BJ (cell line): ENCODE measurements at regions not wholly inside any gene's neighbourhood (a gene's known extent, or its start where the extent isn't known, plus 50 kb on each side); places are given as distances from the start of the nearest gene placed in this dataset.

Experiments
- CTCF ChIA-PET: fragments of 350-600 bp; formaldehyde crosslinking; extraction: SDS; loops from one replicate; lab custom pipeline; 2021; ENCODE audit warnings: antibody characterized with exemption, inconsistent platforms; lab: Yijun Ruan, JAX
- POLR2A ChIA-PET: fragments of 300-600 bp; sonication (Branson Sonifier 250); formaldehyde crosslinking; extraction: SDS; loops from one replicate; lab custom pipeline; 2021; ENCODE audit warnings: antibody characterized with exemption; lab: Charles Lee
- DNase-seq: peaks from one replicate; pipeline ENCODE4 v3.0.0-alpha.2; 2011; ENCODE audit warnings: low read depth
- H3K27me3 ChIP-seq: 2 replicates; pipeline ENCODE4 v1.6.0; 2011; ENCODE audit warnings: low read length; ENCODE audit not compliant: control insufficient read depth, insufficient read depth
- H3K36me3 ChIP-seq: 2 replicates; pipeline ENCODE4 v1.5.1; 2011; ENCODE audit warnings: low read length; ENCODE audit not compliant: control insufficient read depth, insufficient read depth
- H3K4me3 ChIP-seq: 2 replicates; pipeline ENCODE4 v1.5.1; 2011; ENCODE audit warnings: low read depth, mild to moderate bottlenecking, control low read depth, low read length
- TF ChIP-seq, protein P1 (sequence below): IDR thresholded peaks from 2 replicates; pipeline ENCODE4 v1.5.1; 2011; ENCODE audit warnings: low read depth, mild to moderate bottlenecking, control low read depth, inconsistent platforms, low read length, moderate library complexity; ENCODE audit not compliant: insufficient read depth

GRCh38 chr1:201695607-201696006, 133.3 kb upstream of the IPO9 start:
- TF ChIP-seq, protein P1, sequence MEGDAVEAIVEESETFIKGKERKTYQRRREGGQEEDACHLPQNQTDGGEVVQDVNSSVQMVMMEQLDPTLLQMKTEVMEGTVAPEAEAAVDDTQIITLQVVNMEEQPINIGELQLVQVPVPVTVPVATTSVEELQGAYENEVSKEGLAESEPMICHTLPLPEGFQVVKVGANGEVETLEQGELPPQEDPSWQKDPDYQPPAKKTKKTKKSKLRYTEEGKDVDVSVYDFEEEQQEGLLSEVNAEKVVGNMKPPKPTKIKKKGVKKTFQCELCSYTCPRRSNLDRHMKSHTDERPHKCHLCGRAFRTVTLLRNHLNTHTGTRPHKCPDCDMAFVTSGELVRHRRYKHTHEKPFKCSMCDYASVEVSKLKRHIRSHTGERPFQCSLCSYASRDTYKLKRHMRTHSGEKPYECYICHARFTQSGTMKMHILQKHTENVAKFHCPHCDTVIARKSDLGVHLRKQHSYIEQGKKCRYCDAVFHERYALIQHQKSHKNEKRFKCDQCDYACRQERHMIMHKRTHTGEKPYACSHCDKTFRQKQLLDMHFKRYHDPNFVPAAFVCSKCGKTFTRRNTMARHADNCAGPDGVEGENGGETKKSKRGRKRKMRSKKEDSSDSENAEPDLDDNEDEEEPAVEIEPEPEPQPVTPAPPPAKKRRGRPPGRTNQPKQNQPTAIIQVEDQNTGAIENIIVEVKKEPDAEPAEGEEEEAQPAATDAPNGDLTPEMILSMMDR, result no peak
- Histone ChIP-seq H3K27me3 (no peaks in the 10 kb centered on the region), H3K4me3 (no peak overlapping the region), H3K36me3 (no peaks in the 10 kb centered on the region)
- ChIA-PET POLR2A (no interaction called here), CTCF (interaction anchor here (2.2 to 3.9 kb wide), 3 partner anchors 14 to 98 kb away, joined by 5 to 15 read pairs (median 6); no protein-coding TSS in a partner anchor)
- no peak for DNase-seq

- POLR2A ChIA-PET, result no interaction called here
- no peaks in the 10 kb centered on the region for H3K36me3 ChIP-seq
- H3K4me3 ChIP-seq, result no peak overlapping the region
- TF ChIP-seq, protein P1, result 0 out of 2 replicates have a peak, but pooled peaks have one; percentile 10
- CTCF ChIA-PET, result interaction anchor here (0.6 to 3.9 kb wide), 9 partner anchors 13 to 136 kb away, joined by 3 to 22 read pairs (median 4); no protein-coding TSS in a partner anchor
- H3K27me3 ChIP-seq, result no peaks in the 10 kb centered on the region
- peak; percentile 85 for DNase-seq
These were observed 132.7 kb upstream of the IPO9 start for GRCh38 chr1:201696217-201696761.

DNA sequence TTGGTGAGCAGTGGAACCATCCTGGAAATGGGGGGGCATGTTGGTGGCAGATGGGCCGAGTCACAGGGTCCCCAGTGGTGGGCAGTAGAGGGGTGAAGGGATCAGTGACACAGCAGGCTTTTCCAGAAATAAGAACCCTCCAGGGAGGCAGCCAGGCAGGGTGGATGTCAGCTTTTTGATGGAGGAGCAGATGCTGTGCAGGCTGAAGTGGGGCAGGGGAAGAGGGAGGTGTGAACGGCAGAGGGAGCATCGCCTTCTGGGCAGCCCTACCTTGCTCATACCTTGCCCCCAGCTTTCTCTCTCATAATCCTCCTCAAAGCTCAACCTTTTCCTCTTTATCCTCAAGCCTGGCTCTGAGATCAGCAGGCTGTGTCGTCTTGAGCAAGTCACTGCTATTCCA, 131.8 kb upstream of the IPO9 start:
- Histone ChIP-seq H3K27me3 (no peaks in the 10 kb centered on the region), H3K36me3 (no peaks in the 10 kb centered on the region), H3K4me3 (no peak overlapping the region)
- ChIA-PET POLR2A (no interaction called here), CTCF (interaction anchor here (1.2 to 3.9 kb wide), 5 partner anchors 12 to 137 kb away, joined by 4 to 22 read pairs (median 5); no protein-coding TSS in a partner anchor)
- DNase-seq, result no peak
- TF ChIP-seq, protein P1, result no peak

GRCh38 chr1:201701831-201702230, 127.1 kb upstream of the IPO9 start:
- Histone ChIP-seq H3K4me3 (no peak overlapping the region), H3K36me3 (no peaks in the 10 kb centered on the region; the same call in 1 of the 2 replicates), H3K27me3 (no peaks in the 10 kb centered on the region)
- POLR2A ChIA-PET, result no interaction called here
- no peak for DNase-seq
- TF ChIP-seq, protein P1, result no peak
- CTCF ChIA-PET, result interaction anchor here (2.3 to 17.3 kb wide), 3 partner anchors 87 to 189 kb away, joined by 7 to 495 read pairs (median 269); no protein-coding TSS in a partner anchor

DNA sequence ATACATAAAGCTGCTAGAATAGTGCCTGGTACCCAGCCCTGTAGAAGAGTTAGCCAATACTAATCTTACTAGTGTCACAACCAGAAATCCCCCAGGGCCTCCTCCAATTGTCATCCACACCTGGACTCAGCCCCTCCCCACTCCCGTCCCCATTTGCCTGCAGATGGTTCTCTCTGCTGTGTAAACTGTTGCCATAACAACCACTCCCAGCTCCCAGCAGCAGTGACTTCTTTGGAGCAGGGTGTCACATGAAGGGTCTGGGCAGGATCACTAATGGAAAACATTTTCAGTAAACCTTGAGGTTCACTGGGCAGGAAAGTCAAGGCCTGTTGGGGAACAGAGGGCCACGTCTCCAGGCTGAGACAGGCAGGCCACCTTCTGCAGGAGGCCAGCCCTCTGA, 126.0 kb upstream of the IPO9 start:
- POLR2A ChIA-PET, result no interaction called here
- CTCF ChIA-PET, result interaction anchor here (0.7 to 17.3 kb wide), 15 partner anchors 10 to 190 kb away, joined by 3 to 495 read pairs (median 7); partner anchors contain the start of gene NAV1
- Histone ChIP-seq H3K4me3 (no peak overlapping the region), H3K27me3 (no peaks in the 10 kb centered on the region), H3K36me3 (peaks cover 2% of the 10 kb centered on the region; the same call in 1 of the 2 replicates)
- DNase-seq, result no peak
- TF ChIP-seq, protein P1, result no peak
